MG63 (cell line): ENCODE measurements at regions not wholly inside any gene's neighbourhood (a gene's known extent, or its start where the extent isn't known, plus 50 kb on each side); places are given as distances from the start of the nearest gene placed in this dataset.
A peak's percentile ranks its signal among the peaks of the same experiment; 100 is the strongest.

Experiments used
- DNase-seq: peaks from one replicate; pipeline ENCODE4 v3.0.0-alpha.2; 2020
- H3K27me3 ChIP-seq: fragments of 250-450 bp; sonication (Bioruptor Pico); 2 replicates; pipeline ENCODE4 v1.5.1; 2020; ENCODE audit warnings: mild to moderate bottlenecking, moderate library complexity
- H3K36me3 ChIP-seq: fragments of 250-450 bp; sonication (Bioruptor Pico); 2 replicates; pipeline ENCODE4 v1.5.1; 2020; ENCODE audit warnings: mild to moderate bottlenecking, moderate library complexity
- H3K4me3 ChIP-seq: fragments of 250-450 bp; sonication (Bioruptor Pico); 2 replicates; pipeline ENCODE4 v1.5.1; 2020; ENCODE audit warnings: mild to moderate bottlenecking, moderate library complexity
- H3K9me3 ChIP-seq: fragments of 250-450 bp; sonication (Bioruptor Pico); 2 replicates; pipeline ENCODE4 v1.5.1; 2020; ENCODE audit warnings: mild to moderate bottlenecking, moderate library complexity

- Histone ChIP-seq H3K4me3 (no peak overlapping the region), H3K9me3 (no peaks in the 10 kb centered on the region), H3K27me3 (no peaks in the 10 kb centered on the region), H3K36me3 (no peaks in the 10 kb centered on the region)
- DNase-seq, result peak; percentile 47
Observed at GRCh38 chr11:95503047-95503446, 272.0 kb upstream of the SESN3 start.

- H3K36me3 ChIP-seq, result no peaks in the 10 kb centered on the region
- no peak overlapping the region for H3K4me3 ChIP-seq
- no peak for DNase-seq
- no peaks in the 10 kb centered on the region for H3K27me3 ChIP-seq
- no peaks in the 10 kb centered on the region for H3K9me3 ChIP-seq
Observed at GRCh38 chr11:95502522-95502921, 271.5 kb upstream of the SESN3 start.

DNA sequence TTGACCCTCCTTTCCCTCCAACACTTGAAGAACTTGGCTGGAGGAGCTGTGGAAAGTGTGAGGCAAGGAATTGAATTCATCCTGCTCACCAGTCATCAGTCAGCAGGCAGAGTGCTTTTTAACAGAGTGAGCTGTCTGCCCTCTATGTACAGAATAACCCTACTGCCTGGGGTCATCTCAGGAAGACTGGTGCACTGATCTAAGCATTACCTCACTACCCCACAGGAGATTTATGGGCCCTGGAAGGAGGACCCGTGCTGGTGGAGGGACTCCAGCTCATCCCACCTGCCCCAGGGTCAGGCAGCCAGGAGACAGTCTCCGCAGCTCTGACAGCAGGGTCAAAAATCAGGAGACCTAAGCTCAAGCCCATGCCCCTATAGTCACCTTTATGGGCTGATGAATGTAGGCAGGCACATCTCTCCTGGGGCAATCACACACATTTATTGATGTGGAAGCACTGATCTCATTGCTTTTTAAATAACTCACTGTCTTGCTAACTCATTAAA, 270.8 kb upstream of the SESN3 start:
- no peaks in the 10 kb centered on the region for H3K36me3 ChIP-seq
- H3K27me3 ChIP-seq, result no peaks in the 10 kb centered on the region
- no peaks in the 10 kb centered on the region for H3K9me3 ChIP-seq
- H3K4me3 ChIP-seq, result no peak overlapping the region
- DNase-seq, result no peak

DNA sequence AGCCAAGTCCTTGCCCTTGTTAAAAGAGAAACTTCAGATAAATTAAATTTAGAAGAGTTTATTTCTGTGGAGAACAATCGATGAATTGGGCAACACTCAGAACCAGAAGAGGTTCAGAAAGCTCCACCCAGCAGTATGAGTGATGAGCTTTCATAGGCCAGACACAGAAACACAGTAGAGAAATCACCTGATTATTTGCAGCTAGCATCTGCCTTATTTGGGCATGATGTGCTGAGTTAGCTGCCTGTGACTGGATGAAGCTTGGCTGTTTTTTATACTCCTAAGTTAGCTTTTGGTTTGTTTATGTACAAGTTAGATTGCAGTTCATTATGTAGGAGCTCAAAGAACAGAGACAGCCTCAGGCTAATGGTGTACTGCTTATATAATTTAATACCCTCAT, 269.5 kb upstream of the SESN3 start:
- DNase-seq, result no peak
- Histone ChIP-seq H3K36me3 (no peaks in the 10 kb centered on the region), H3K9me3 (no peaks in the 10 kb centered on the region), H3K4me3 (no peak overlapping the region), H3K27me3 (no peaks in the 10 kb centered on the region)

- H3K36me3 ChIP-seq, result no peaks in the 10 kb centered on the region
- no peak overlapping the region for H3K4me3 ChIP-seq
- no peaks in the 10 kb centered on the region for H3K9me3 ChIP-seq
- no peaks in the 10 kb centered on the region for H3K27me3 ChIP-seq
- no peak for DNase-seq
Observed at GRCh38 chr11:95499516-95500135, 268.6 kb upstream of the SESN3 start.

DNA sequence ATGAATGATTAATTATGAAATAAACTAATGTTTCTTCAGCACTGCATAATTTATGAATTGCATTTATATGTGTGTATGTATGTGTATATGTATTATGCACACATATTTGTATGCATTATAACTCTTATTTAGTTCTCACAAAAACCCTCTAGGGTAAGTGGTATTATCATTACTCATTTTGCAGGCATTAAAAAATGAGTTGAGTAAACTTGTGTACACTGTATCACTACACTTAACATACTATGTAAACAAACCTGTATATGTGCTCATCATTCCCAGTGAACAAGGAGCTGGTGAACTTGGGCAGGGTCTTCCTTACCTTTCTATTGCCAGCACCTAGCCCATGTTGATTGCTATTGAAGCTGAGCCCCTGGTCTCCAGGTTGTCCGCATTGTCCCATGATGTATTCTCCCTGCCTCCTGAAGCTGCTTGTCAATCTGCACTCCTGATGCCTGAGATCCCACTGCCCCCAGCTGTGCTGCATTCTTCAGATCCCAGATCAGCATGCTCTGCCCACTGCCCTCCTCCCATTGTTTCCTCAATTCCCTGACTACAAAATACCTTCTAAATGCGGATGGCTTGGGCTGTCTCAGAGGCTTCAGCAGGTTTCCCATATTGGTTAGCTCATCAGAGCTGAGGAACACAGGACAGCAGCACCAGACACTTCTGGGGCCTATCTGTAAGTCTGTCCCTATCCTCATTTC, 267.9 kb upstream of the SESN3 start:
- no peaks in the 10 kb centered on the region for H3K9me3 ChIP-seq
- H3K27me3 ChIP-seq, result no peaks in the 10 kb centered on the region
- no peaks in the 10 kb centered on the region for H3K36me3 ChIP-seq
- no peak overlapping the region for H3K4me3 ChIP-seq
- no peak for DNase-seq

DNA sequence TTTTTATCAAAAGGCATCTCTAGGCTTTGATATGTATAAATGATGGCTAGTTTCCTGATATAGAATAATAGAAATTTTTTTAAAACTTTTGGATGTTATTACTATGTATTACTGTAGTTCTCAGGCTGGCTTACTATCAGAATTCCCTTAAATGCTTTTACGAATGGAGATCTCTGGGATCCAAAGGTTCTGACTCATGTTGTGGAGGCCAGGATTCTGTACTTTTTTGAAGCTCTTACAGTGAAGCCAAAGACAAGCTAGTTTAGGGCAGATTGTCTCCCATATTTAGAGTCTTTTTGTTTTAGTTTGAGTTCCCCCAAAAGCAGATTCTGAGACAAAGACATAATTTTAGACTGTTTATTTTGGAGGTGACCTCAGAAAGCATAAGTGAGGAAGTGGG, 265.9 kb upstream of the SESN3 start:
- no peaks in the 10 kb centered on the region for H3K27me3 ChIP-seq
- no peak overlapping the region for H3K4me3 ChIP-seq
- no peak for DNase-seq
- H3K36me3 ChIP-seq, result no peaks in the 10 kb centered on the region
- H3K9me3 ChIP-seq, result no peaks in the 10 kb centered on the region

DNA sequence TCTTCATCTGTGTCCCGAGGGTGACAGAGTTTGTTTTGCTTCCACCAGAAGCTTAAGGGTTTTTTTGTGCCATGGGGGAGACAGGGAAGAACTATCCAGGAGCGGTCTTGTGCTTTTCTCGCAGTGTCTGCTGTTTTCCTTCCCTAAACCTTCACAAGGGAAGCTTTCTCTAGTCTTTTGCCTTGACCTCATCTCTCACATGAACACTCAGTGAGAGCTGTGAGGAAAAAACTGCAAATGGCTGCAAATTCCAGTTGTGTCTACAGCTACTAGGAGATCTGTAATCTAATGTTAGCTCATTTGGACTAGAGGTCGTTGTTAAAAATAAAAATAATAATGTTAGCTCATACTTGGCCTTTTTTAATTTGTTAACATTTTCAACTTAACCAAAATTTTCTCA, 264.7 kb upstream of the SESN3 start:
- no peaks in the 10 kb centered on the region for H3K36me3 ChIP-seq
- H3K27me3 ChIP-seq, result no peaks in the 10 kb centered on the region
- no peak overlapping the region for H3K4me3 ChIP-seq
- DNase-seq, result no peak
- 0 out of 2 replicates have a peak, but pooled peaks cover 1% of the 10 kb centered on the region for H3K9me3 ChIP-seq

- Histone ChIP-seq H3K27me3 (no peaks in the 10 kb centered on the region), H3K4me3 (no peak overlapping the region), H3K9me3 (0 out of 2 replicates have a peak, but pooled peaks cover 5% of the 10 kb centered on the region), H3K36me3 (no peaks in the 10 kb centered on the region)
- no peak for DNase-seq
Observed at GRCh38 chr11:95494856-95495255, 263.9 kb upstream of the SESN3 start.

- Histone ChIP-seq H3K4me3 (no peak overlapping the region), H3K27me3 (no peaks in the 10 kb centered on the region), H3K9me3 (0 out of 2 replicates have a peak, but pooled peaks cover 5% of the 10 kb centered on the region), H3K36me3 (no peaks in the 10 kb centered on the region)
- DNase-seq, result no peak
Observed at GRCh38 chr11:95494167-95494566, 263.2 kb upstream of the SESN3 start.

DNA sequence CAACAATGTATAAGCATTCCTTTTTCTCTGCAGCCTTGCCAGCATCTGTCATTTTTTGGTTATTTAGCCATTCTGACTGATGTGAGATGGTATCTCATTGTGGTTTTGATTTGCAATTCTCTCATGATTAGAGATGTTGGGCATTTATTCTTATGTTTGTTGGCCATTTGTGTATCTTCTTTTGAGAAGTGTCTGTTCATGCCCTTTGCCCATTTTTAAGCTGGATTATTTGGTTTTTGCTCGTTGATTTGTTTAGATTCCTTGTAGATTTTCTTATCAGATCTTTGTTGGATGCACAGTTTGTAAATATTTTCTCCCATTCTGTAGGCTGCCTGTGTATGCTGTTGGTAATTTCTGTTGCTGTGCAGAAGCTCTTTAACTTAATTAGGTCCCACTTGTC, 259.6 kb upstream of the SESN3 start:
- H3K4me3 ChIP-seq, result no peak overlapping the region
- no peaks in the 10 kb centered on the region for H3K27me3 ChIP-seq
- no peaks in the 10 kb centered on the region for H3K36me3 ChIP-seq
- DNase-seq, result no peak
- H3K9me3 ChIP-seq, result 0 out of 2 replicates have a peak, but pooled peaks cover 5% of the 10 kb centered on the region

GRCh38 chr11:95487938-95488337, 256.9 kb upstream of the SESN3 start:
- H3K4me3 ChIP-seq, result no peak overlapping the region
- no peaks in the 10 kb centered on the region for H3K27me3 ChIP-seq
- no peaks in the 10 kb centered on the region for H3K36me3 ChIP-seq
- no peak for DNase-seq
- 0 out of 2 replicates have a peak, but pooled peaks cover 5% of the 10 kb centered on the region for H3K9me3 ChIP-seq

GRCh38 chr11:95487391-95487790, 256.4 kb upstream of the SESN3 start:
- no peak overlapping the region for H3K4me3 ChIP-seq
- H3K36me3 ChIP-seq, result no peaks in the 10 kb centered on the region
- no peak for DNase-seq

GRCh38 chr11:95486979-95487378, 256.0 kb upstream of the SESN3 start:
- no peaks in the 10 kb centered on the region for H3K27me3 ChIP-seq

More at GRCh38 chr11:95487391-95487790, 256.4 kb upstream of the SESN3 start:
- Histone ChIP-seq H3K27me3 (no peaks in the 10 kb centered on the region), H3K9me3 (0 out of 2 replicates have a peak, but pooled peaks cover 5% of the 10 kb centered on the region)

GRCh38 chr11:95486466-95486865, 255.5 kb upstream of the SESN3 start:
- no peaks in the 10 kb centered on the region for H3K27me3 ChIP-seq
- no peak for DNase-seq
- H3K9me3 ChIP-seq, result 0 out of 2 replicates have a peak, but pooled peaks cover 5% of the 10 kb centered on the region
- H3K4me3 ChIP-seq, result no peak overlapping the region
- no peaks in the 10 kb centered on the region for H3K36me3 ChIP-seq

More at GRCh38 chr11:95486979-95487378, 256.0 kb upstream of the SESN3 start:
- Histone ChIP-seq H3K4me3 (no peak overlapping the region), H3K36me3 (no peaks in the 10 kb centered on the region), H3K9me3 (0 out of 2 replicates have a peak, but pooled peaks cover 5% of the 10 kb centered on the region)
- DNase-seq, result no peak

DNA sequence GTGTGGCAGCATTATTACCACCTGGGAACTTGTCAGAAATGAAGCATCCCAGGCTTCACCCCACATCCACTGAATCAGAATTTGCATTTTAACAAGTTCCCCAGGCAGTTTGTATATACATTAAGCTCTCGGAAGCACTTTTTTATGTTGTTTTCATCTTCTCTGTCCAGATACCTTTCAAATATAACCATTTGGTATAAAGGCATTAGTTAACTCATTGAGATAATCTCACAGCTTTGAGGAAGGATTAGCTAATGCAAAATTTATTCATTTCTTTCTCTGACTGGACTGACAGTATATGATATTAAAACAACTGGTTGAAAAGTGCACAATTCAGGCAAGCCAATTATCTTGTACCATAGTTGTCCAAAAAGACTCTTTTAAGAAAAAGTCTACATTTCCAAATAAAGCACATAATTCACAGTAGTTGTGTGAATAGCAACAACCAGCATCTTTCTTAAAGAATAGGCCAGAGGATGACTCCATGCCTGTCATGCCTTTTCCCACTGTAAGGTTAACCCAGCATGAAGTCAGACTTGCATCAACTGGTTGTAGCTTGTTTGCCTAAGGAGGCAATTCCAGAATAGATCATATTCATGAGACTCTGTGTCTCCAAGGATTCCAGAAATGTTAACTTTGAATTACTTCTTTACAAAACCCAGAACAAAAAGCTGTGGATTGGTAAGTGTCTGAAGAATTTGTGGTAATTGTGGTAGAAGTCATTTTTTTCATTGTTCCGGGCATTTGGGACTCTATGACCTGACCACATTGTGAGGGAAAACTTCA, 254.3 kb upstream of the SESN3 start:
- DNase-seq, result no peak
- H3K27me3 ChIP-seq, result no peaks in the 10 kb centered on the region
- H3K4me3 ChIP-seq, result no peak overlapping the region

GRCh38 chr11:95483339-95483738, 252.3 kb upstream of the SESN3 start:
- Histone ChIP-seq H3K27me3 (no peaks in the 10 kb centered on the region), H3K36me3 (no peaks in the 10 kb centered on the region), H3K9me3 (no peaks in the 10 kb centered on the region), H3K4me3 (no peak overlapping the region)
- no peak for DNase-seq

More for the DNA sequence above, 254.3 kb upstream of the SESN3 start:
- Histone ChIP-seq H3K9me3 (no peaks in the 10 kb centered on the region), H3K36me3 (no peaks in the 10 kb centered on the region)
